OCI-LY3 (cell line): ENCODE measurements at regions not wholly inside any gene's neighbourhood (a gene's known extent, or its start where the extent isn't known, plus 50 kb on each side); places are given as distances from the start of the nearest gene placed in this dataset.

Experiments used
- H2AFZ ChIP-seq: fragments of 200-600, 300-600 bp; shearing (Covaris generic); 2 replicates; pipeline ENCODE4 v1.6.0; 2014; ENCODE audit warnings: antibody characterized with exemption, low read depth, low read length
- H3K27ac ChIP-seq: fragments of 200-600, 300-600 bp; sonication (generic); 2 replicates; pipeline ENCODE4 v1.5.1; 2014; ENCODE audit warnings: mild to moderate bottlenecking, low read length, moderate library complexity, mixed read lengths
- H3K27me3 ChIP-seq: fragments of 200-600, 300-600 bp; sonication (generic); 2 replicates; pipeline ENCODE4 v1.6.1; 2014; ENCODE audit warnings: low read depth, low read length, mixed read lengths
- H3K36me3 ChIP-seq: fragments of 200-600, 300-600 bp; sonication (generic); replicated peaks from 2 replicates; pipeline ENCODE3; 2014; ENCODE audit warnings: low read depth, low read length, mixed read lengths
- H3K4me1 ChIP-seq: fragments of 300-600, 200-600 bp; sonication (generic); 2 replicates; pipeline ENCODE4 v1.6.1; 2014; ENCODE audit warnings: low read length, mixed read lengths
- H3K4me2 ChIP-seq: fragments of 200-600, 300-600 bp; sonication (generic); 2 replicates; pipeline ENCODE4 v1.6.1; 2014; ENCODE audit warnings: low read length, mixed read lengths
- H3K4me3 ChIP-seq: fragments of 300-600, 200-600 bp; sonication (generic); 2 replicates; pipeline ENCODE4 v1.5.1; 2014; ENCODE audit warnings: antibody characterized with exemption, mild to moderate bottlenecking, low read length, moderate library complexity
- H3K79me2 ChIP-seq: fragments of 300-600, 200-600 bp; shearing (Covaris generic); 2 replicates; pipeline ENCODE4 v1.6.1; 2014; ENCODE audit warnings: mild to moderate bottlenecking, low read length, mixed read lengths
- H3K9ac ChIP-seq: fragments of 300-600, 200-600 bp; shearing (Covaris generic); 2 replicates; pipeline ENCODE4 v1.6.0; 2014; ENCODE audit warnings: mild to moderate bottlenecking, low read length, moderate library complexity
- H3K9me3 ChIP-seq: fragments of 200-600, 300-600 bp; shearing (Covaris generic); 2 replicates; pipeline ENCODE4 v1.6.1; 2014; ENCODE audit warnings: low read length, mixed read lengths; ENCODE audit not compliant: insufficient read depth
- H4K20me1 ChIP-seq: fragments of 200-600, 300-600 bp; sonication (generic); 2 replicates; pipeline ENCODE4 v1.6.1; 2016; ENCODE audit warnings: low read length, mixed read lengths; ENCODE audit not compliant: insufficient read depth
- CTCF ChIP-seq: fragments of 200-600, 300-600 bp; sonication (generic); IDR thresholded peaks from 2 replicates; pipeline ENCODE4 v1.5.1; 2014; ENCODE audit warnings: antibody characterized with exemption, low read length, low read depth
- EZH2phosphoT487 ChIP-seq: fragments of 200-600 bp; shearing (Covaris generic); IDR thresholded peaks from 2 replicates; pipeline ENCODE4 v1.6.1; 2018; ENCODE audit warnings: antibody characterized with exemption, mixed run types, low read depth

DNA sequence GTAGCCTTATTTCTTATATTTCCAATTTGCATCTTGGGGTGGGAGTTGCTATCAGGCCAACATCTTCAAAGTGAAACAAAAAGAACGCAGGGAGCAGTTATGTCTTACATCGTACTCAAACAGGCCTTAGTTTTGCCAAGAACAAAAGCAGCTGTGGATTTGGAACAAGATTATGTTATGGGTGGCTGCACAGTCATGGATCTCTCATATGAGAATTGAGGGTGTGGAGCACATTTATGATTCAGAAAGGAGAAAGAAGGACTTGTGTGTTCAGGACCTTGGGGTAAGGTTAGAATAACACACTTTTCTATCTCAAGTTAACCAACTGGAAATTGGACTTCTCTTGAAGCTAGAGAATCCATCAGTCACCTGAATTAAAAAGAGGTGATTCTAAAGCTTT, 259.9 kb downstream of the FOXA2 start:
- no peaks in the 10 kb centered on the region for H3K4me1 ChIP-seq
- no peak for TF ChIP-seq EZH2phosphoT487
- TF ChIP-seq CTCF = no peak
- H4K20me1 ChIP-seq = no peaks in the 10 kb centered on the region
- H3K9ac ChIP-seq = no peak overlapping the region
- H3K27ac ChIP-seq = no peak overlapping the region
- H3K27me3 ChIP-seq = peaks cover 6% of the 10 kb centered on the region; the same call in 1 of the 2 replicates
- no peak overlapping the region for H3K4me3 ChIP-seq
- H3K4me2 ChIP-seq = no peak overlapping the region
- H2AFZ ChIP-seq = no peak overlapping the region
- no peaks in the 10 kb centered on the region for H3K79me2 ChIP-seq
- no peaks in the 10 kb centered on the region for H3K36me3 ChIP-seq
- H3K9me3 ChIP-seq = no peaks in the 10 kb centered on the region

DNA sequence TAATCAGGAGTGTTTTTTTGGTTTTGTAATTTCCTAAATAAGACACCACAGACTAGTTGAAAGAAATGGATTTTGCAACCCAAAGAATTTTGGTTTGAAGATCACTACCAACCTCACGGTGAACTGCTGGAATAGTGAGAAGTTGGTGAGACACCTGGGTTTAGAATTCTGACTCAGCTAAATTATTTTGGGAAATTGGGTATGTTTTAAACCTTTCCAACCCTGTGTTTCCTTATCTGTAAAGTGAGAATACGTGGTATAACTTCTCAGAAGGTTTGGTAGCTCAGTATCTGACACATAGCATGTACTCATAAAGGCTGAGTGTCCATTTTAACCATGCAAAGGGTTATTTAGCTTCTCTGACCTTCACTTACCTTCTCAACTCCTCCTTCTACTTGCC, 261.9 kb downstream of the FOXA2 start:
- Histone ChIP-seq H3K79me2 (no peaks in the 10 kb centered on the region), H3K9ac (no peak overlapping the region), H3K27ac (no peak overlapping the region), H2AFZ (no peak overlapping the region), H3K4me1 (no peaks in the 10 kb centered on the region), H3K4me2 (no peak overlapping the region), H3K4me3 (no peak overlapping the region), H4K20me1 (no peaks in the 10 kb centered on the region), H3K36me3 (no peaks in the 10 kb centered on the region), H3K9me3 (no peaks in the 10 kb centered on the region), H3K27me3 (peaks cover 3% of the 10 kb centered on the region; the same call in 1 of the 2 replicates)
- TF ChIP-seq EZH2phosphoT487 (no peak), CTCF (no peak)

DNA sequence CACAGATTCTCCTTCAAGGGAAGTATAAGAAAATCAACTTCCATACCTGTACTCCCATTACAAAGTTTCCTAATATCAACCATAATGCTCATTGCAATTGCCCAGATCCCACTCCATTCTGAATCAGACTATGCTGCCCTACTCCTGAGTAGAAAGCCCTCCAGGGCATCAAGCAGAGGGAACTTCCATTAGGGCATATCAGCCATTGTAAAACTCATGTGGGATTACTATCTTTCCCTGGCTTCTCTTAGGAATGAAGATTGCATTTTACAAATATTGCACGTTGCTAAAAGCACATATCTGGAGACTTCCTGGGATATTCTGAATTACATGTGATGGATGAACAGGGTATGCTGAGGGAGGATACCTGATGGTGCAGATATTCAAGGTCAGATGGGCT, 263.2 kb downstream of the FOXA2 start:
- Histone ChIP-seq H3K36me3 (no peaks in the 10 kb centered on the region), H2AFZ (no peak overlapping the region), H3K27ac (no peak overlapping the region), H3K4me3 (no peak overlapping the region), H3K9me3 (no peaks in the 10 kb centered on the region), H3K79me2 (no peaks in the 10 kb centered on the region), H3K4me2 (no peak overlapping the region), H4K20me1 (no peaks in the 10 kb centered on the region), H3K27me3 (no peaks in the 10 kb centered on the region; the same call in 1 of the 2 replicates), H3K4me1 (no peaks in the 10 kb centered on the region), H3K9ac (no peak overlapping the region)
- TF ChIP-seq CTCF (no peak), EZH2phosphoT487 (no peak)

GRCh38 chr20:22320245-22320915, 264.0 kb downstream of the FOXA2 start:
- H3K27me3 ChIP-seq = peaks cover 3% of the 10 kb centered on the region
- H4K20me1 ChIP-seq = no peaks in the 10 kb centered on the region
- no peaks in the 10 kb centered on the region for H3K36me3 ChIP-seq
- no peak overlapping the region for H3K4me2 ChIP-seq
- no peaks in the 10 kb centered on the region for H3K4me1 ChIP-seq
- no peaks in the 10 kb centered on the region for H3K79me2 ChIP-seq
- no peak overlapping the region for H3K9ac ChIP-seq
- H3K4me3 ChIP-seq = no peak overlapping the region
- TF ChIP-seq CTCF (no peak), EZH2phosphoT487 (no peak)
- H3K27ac ChIP-seq = no peak overlapping the region
- H2AFZ ChIP-seq = no peak overlapping the region
- no peaks in the 10 kb centered on the region for H3K9me3 ChIP-seq
